CD4-positive, alpha-beta T cell treated with Interleukin-17A for 1 hour (primary cell): ENCODE measurements at regions not wholly inside any gene's neighbourhood (a gene's known extent, or its start where the extent isn't known, plus 50 kb on each side); places are given as distances from the start of the nearest gene placed in this dataset.
"Not testable (repeated sequence)": the region's sequence is repeated elsewhere in the genome, so short reads cannot be mapped to it uniquely, and the experiment has no call there.

ENCODE experiments used
- DNase-seq: peaks from one replicate; pipeline ENCODE4 v3.0.0-alpha.2; 2020

DNA sequence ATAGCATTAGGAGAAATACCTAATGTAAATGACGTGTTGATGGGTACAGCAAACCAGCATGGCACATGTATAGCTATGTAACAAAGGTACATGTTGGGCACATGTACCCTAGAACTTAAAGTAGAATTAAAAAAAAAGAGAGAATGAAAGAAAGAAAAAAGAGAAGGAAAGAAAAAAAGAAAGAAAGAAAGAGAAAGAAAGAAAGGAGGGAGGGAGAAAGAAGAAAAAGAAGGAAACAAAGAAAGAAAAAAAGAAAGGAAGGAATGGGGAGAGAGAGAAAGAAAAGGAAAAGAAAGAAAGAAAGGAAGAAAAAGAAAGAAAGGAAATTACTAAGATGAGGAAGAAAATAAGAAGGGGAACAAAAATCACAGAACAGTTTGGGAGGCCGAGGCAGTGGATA is 925.5 kb downstream of the LRFN5 start:
- no peak for DNase-seq

DNA sequence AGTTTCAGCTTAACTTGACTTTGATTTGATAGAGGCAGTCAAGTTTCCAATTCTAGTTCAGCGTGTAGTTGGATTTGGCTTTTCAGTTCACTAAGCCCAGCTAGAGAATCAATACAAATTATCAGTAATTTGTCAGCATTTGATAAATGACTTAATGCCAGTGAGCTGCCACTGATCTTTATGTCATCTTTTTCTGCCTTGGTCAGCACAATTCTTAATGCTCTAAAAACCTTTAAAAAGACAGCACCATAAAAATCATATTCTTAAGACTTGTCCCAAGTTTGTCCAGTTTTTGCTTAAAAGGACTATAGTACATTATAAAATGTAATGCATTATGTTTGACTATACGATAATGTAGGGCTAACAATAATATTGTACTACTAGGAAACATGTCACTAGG is 920.5 kb downstream of the LRFN5 start:
- DNase-seq = no peak

DNA sequence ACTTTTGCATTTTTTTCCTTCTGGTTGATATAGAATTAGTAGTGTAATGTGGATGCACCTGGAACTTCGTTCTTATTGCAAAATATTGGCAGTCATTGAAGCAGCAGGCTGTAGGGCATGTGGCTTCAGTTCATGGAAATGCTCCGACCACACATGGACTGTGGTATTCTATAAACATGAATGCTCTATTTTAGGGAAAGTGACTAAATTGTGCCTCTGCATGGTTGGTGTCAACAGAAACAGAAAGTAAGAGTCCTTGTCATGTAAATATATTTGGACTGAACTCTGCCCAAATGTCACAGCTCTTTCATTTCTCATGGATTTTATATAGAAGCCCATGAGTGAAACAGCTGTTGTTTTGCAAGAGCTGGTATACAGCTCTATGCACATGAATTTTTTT is 917.0 kb downstream of the LRFN5 start:
- no peak for DNase-seq

DNA sequence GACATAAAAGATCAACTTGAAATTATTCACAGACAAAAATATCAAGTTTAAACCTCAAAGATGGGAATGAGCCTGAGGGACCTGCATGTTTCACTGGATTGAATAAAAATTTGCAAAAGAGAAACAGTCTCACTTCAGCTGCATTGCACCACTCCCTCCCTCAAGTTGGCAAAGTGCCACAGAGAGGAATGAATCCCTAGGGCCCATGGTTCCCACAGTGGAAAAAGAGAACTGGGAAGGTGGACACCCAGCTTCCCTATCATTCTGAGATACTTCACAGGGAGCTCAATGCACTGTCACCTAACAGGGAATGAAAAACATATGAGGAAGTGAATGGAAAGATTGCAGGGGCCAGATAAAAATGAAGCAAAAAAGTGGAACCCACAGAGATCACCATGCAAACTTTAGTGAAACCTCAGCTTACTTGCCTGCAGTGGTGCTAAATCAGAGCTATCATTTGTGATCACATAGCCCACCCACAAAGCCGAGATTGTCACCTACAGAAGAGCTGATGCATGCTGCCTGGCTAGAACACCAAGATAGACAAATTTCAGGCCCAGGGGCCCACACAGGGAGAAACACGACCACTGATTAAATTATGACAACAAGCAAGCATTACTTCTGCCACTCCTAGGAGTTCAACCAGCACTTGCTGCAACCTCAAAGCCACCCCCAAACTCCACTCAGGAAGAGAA is 911.3 kb downstream of the LRFN5 start:
- DNase-seq = no peak

DNA sequence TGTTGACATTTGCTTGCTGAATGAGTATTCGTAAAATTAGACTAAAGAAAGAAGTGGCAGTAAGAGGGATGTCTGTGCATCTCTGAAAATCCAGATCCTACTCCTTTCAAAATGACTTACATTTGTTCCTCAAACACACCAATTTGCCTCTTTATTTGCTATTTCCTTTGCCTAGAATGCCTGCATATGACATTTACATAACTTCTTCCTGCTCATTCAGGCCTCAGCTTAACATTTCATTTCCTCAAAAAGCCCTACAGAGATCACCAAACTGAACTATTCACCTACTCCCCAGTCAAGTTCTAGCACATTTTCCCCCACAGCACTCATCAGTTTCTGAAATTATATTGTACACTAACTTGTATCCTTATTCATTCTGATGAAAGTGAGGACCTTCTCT is 907.2 kb downstream of the LRFN5 start:
- no peak for DNase-seq

DNA sequence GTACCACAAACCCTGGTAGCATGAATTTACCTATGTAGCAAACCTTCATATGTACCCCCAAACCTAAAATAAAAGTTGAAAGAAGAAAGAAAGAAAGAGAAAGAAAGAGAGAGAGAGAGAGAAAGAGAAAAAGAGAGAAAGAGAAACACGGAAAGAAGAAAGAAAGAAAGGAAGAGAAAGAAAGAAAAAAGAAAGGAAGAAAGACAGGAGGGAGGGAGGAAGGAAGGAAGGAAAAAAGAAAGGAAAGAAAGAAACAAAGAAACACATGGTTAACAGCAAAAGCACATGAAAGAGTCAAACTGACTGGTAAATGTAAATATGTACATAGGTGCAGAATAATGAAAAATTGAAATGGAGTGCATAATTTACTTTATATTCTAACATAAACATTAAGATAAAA is 903.4 kb downstream of the LRFN5 start:
- DNase-seq = no peak

DNA sequence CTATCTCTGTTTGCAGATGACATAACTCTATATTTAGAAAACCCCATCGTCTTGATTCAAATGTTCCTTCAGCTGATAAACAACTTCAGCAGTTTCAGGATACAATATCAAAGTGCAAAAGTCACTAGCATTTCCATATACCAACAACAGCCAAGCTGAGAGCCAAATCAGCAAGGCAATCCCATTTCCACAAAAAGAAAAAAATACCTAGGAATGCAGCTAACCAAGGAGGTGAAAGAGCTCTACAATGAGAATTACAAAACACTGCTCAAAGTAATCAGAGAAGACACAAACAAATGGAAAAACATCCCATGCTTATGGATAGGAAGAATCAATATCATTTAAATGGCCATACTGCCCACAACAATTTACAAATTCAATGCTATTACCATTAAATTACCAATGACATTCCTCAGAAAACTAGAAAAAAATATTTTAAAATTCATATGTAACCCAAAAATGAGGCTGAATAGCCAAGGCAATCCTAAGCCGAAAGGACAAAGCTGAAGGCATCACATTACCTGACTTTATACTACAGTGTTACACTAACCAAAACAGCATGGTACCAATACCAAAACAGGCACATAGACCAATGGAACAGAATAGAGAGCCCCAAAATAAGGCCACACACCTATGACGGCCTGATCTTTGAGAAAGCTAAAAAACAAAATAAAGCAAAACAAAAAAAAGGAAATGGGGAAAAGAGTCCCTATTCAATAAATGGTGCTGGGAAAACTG is 901.7 kb downstream of the LRFN5 start:
- DNase-seq = no peak

DNA sequence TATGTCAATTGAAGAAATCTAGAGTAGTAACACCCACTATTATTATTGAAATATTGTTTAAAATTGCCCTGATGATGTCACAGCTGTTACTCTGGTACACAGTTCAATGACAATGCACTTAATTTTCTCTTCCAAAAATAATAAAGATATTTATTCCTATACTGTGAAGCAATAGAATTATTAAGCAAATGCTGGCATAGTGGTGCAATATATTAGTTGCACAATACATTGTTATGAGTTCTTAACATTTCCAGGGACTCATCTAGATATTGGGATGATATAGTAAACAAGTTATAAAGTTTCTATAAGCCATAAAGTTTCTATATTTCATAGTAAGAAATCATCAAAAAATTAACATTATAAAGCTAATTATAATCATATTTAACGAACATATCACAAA is 897.8 kb downstream of the LRFN5 start:
- no peak for DNase-seq

DNA sequence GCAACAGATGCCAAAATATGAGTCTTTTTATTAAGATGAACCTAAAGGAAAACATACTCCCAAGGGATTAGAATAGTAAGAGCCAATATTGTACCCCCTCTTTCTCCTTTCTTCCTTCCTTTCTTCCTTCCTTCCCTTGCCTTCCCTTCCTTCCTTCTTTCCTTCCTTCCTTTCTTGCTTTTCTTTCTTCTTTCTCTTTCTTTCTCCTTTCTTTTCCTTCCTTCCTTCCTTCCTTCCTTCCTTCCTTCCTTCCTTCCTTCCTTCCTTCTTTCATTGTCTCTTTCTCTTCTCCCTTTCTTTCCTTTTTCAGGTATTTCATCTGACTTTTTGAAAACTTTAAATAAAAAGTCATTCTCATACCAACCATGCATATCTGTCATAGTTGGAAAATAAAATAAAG is 892.5 kb downstream of the LRFN5 start:
- no peak for DNase-seq

DNA sequence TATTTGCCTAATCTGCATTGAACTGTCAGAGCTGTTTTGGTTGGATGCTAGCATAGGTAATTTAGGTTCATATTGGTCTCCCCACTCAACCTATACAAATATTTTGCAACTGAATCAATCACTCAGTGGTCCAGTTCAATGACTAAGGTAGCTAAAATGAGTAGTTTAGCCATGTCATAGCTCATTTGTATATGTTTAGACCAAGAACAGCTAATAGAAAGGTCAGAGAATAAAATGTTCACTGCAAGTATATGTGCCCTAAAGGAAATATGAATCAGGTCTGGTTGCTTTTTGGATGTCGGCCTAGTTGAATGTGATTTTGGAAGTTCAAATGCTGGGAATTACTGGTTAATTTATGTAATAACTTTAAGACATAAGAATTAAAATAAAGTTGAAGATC is 883.9 kb downstream of the LRFN5 start:
- no peak for DNase-seq

DNA sequence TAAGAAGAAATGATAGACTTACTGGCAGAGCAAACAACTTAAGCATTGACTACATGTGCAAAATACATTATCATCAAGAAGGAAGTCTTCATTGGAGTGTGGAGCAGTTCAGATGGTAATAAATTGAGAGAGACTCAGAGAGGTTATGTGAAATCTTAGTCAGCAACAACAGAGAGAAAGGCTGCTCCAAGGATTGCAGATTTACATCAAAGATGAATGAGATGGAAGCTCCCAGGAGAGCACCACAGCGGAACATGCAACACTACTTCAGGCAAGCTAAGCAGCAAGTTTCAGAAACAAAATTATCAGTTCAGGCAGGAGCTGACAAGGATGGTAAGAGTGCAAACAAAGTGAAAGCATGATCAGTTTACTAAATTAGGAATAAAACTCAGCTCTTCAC is 882.3 kb downstream of the LRFN5 start:
- DNase-seq = no peak

DNA sequence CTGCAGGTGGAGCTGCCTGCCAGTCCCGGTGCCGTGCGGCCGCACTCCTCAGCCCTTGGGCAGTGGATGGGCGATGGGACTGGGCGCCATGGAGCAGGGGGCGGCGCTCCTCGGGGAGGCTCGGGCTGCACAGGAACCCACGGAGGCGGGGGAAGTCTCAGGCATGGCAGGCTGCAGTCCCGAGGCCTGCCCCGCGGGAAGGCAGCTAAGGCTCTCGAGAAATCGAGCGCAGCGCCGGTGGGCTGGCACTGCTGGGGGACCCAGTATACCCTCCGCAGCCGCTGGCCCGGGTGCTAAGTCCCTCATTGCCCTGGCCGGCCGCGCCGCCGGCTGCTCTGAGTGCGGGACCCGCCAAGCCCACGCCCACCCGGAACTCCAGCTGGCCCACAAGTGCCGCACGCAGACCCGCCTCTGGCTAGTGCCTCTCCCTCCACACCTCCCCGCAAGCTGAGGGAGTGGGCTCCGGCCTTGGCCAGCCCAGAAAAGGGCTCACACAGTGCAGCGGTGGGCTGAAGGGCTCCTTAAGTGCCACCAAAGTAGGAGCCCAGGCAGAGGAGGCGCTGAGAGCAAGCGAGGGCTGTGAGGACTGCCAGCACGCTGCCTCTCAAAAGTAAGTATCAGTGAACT is 875.8 kb downstream of the LRFN5 start:
- not testable (repeated sequence) for DNase-seq

DNA sequence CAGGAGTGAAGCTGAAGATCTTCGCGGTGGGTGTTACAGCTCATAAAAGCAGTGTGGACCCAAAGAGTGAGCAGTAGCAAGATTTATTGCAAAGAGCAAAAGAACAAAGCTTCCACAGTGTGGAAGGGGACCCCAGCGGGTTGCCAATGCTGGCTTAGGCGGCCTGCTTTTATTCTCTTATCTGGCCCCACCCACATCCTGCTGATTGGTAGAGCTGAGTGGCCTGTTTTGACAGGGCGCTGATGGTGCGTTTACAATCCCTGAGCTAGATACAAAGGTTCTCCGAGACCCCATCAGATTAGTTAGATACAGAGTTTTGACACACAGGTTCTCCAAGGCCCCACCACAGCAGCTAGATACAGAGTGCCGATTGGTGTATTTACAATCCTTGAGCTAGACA is 875.0 kb downstream of the LRFN5 start:
- DNase-seq = not testable (repeated sequence)

DNA sequence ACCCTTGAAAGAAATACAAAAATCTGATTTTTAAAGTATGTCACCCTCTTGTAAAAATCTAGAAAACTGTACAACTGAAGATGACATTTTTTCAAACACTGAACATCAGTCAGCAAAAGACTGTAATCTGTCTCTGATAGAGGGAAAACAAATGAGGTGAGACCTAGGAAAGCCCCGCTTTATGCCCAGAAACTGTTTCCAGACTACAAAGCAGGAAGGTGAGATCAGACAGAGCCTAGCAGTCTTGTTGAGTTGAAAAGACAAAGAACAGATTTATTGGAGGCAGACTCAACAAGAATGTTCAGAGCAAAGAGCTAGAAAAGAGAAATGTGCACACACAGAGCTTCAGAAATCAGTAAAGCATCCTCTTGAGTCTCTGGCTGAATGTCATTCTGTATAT is 873.6 kb downstream of the LRFN5 start:
- DNase-seq = no peak

DNA sequence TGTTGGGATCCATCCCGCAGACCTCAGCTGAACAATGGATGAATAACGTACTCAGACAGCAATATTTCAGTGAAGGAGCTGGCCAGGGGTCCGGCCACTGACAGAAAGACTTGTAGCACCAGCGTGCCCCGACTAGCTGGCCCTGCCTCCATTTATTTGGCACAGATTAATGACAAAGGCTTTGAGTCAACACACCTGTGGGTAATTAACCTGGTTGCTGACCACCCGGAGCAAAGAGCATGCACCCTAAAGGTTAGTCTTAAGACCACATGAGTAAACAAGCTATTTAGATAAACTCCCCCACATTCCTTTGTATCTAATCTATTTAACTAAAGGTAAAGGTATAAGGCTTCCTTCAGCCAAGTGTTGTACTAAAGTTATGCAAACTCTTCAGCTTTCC is 868.6 kb downstream of the LRFN5 start:
- no peak for DNase-seq

DNA sequence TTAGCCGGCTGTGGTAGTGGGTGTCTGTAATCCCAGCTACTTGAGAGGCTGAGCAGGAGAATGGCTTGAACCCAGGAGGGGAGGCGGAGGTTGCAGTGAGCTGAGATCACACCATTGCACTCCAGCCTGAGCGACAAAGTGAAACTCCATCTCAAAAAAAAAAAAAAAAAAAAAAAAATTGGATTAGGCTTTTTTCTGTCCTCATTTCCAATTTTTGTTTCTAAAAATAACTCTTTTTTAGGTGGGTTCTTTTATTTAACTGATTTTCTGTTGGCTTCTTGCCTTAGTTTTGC is 863.7 kb downstream of the LRFN5 start:
- DNase-seq = no peak

DNA sequence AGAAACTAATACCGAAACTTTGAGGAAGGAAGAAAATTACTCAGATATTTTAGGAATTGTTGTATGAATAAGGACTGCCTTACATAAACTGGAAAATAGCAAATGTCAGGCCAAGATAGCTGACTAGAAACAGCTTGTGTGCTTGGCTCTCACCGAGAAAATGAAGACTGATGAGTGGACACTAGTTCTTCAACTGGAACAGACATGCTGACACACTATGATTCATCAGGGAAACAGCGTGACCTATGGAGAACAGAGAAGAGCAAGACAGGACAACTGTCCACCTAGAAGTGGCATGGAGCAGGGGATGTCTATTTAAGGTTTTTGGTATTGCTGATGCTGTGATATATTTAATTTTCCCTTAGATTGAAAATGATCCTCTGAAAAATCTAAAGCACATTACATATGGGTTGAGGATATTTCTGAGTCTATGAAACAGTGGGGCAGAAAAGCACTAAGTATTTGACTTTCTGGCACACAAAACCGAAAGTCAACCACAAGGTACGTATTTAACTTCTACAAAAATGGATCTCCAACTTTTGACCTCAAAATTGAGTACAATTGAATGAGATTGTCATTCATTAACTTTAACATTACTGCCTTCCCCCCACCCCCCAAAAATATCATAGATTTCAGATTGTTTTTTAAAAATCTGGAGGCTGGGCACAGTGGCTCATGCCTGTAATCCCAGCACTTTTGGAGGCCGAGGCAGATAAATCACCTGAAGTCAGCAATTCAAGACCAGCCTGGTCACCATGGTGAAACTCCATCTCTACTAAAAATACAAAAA is 863.2 kb downstream of the LRFN5 start:
- DNase-seq = no peak

DNA sequence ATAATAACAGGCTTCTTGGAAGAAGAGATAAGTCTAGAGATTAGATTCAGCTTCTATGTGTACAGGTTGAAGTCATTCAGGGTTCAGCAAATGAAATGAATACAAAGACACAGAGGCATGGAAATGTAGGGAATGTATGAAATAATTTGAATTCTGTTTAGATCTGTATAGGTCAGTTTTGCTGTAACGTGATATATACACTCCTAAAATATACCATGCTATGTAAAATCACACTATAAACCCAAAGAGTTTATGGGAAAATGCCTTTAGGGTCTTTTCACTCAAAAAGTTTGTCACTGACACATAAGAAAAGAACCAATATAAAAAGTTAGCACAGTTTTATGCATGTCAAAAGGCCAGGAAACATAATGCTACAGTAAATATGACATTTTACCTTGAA is 854.0 kb downstream of the LRFN5 start:
- DNase-seq = no peak

DNA sequence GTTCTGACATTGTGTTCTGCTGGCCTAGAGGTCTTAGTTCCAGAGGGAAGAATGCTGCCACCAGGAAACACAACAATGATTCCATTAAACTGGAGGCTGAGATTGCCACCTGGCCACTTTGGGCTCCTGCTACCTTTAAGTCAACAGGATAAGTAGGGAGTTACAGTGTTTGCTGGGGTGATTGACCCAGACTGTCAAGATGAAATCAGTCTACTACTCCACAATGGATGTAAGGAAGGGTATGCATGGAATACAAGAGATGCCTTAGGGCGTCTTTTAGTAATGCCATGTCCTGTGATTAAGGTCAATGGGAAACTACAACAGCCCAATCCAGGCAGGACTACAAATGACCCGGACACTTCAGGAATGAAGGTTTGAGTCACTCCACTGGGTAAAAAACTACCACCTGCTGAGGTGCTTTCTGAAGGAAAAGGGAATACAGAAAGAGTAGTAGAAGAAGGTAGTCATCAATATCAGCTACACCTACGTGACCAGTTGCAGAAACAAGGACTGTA is 852.6 kb downstream of the LRFN5 start:
- DNase-seq = no peak

DNA sequence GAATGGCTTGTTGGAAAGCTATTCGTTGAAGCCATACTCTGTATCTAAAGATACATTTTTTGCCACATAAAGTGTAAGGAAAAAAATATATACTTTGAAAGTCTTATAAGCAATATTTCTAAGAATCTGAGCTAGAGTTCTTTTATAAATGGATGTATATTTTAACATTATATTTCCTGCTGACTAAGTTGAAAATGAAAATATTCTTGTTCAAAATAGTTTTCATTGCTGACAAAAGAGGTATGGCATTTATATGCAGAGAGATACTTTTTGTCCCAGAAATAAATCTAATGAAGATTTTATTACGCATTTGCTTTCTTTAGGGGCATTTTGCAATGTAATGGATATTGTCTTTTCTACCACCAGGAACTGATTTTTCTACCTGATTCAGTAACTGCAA is 834.9 kb downstream of the LRFN5 start:
- DNase-seq = no peak

DNA sequence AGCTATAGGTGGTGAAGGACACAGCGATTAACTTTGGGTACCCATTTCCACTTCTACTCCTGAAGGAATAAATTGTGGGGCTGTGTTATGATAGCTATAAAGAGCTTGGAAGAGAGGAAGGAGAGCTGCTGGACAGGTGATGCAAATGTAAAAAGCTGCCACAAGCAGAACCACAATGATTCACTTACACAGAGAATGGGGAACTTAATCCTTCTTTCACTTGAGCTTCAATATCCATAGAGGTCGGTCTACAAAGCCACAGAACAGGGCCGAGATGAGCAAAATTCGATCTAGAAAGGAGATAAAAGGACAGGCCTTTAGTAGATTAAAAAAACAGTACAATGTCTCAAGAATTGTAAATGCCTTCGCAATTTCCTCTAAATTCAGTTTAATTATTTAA is 831.1 kb downstream of the LRFN5 start:
- DNase-seq = no peak

DNA sequence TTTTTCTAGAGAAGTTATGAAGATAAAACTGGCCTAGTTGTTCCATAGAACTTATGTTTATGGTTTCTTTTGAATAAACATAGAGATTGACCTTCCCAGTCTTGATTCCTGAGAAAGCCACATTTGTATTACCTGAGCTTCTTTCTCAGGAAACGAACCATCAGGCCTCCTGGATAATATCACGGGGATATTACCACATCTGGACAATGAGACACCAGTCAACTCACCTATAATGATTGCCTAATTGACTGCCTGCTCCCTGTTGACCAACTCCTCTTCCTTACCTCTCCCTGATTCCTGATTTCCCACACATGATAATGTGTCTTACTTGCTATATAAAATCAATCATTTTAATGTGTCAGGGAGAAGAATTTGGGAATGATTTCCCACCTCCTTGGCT is 822.7 kb downstream of the LRFN5 start:
- no peak for DNase-seq

DNA sequence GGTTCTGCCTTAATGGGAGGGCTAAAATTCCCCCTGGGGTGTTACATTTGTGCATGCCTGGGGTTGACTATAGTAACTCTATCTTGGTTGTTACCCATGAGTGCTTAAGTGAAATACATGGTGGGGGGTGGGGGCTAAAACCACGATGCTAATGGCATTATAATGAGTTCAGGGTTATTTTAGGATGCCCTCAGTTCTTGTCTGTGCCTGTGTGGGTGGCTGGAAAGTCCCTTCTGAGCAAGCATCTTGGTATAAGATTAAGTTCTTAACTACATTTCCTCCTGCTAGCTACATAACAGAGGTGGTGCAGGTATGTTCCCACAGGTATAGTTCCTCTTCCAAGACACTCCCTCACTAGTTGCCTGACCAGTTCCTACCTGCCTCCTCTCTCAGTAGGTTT is 822.3 kb downstream of the LRFN5 start:
- DNase-seq = no peak

DNA sequence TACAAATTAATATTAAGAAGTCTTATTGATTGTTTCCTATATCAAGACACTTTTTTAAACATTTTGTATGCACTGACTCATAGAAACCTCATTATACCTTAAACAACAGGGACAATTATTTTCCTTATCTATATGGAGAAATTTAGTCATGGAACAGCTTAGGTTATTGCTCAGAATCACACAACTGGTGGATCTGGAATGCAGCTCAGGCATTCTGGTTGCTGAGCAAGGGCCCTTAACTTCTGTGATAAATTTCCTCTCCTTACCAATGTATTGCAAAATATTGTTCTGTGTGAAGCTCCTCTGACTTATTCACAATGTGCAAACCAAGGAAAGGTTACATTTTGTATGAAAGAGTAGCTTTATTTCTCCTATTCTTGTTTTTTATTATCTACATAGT is 817.8 kb downstream of the LRFN5 start:
- DNase-seq = no peak
